DMS53 treated with DMSO at 0.1 percent for 48 hours (cell line): ENCODE measurements at regions not wholly inside any gene's neighbourhood (a gene's known extent, or its start where the extent isn't known, plus 50 kb on each side); places are given as distances from the start of the nearest gene placed in this dataset.

Experiments used
- DNase-seq: peaks from one replicate; lab custom pipeline; 2025; ENCODE audit not compliant: unreplicated experiment; lab: John Stamatoyannopoulos, UW

DNA sequence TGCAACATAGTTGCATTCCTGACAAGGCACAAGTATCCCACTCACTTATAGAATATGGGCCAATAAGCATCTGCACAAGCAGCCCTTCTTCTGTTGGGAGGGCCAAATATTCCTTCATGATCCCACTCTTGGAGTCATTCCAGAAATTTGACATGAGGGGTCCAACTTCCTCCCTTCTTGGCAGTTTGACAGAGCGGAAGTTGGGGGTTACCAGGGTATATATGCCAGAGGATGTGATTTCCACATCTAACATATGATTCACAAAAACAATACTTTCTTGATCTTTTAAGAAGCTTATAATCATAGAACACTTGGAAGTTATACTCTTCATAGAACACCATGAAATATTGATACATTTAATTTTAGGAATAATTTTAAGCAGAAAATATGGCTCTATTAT is 100.9 kb upstream of the CRBN start:
- no peak for DNase-seq

DNA sequence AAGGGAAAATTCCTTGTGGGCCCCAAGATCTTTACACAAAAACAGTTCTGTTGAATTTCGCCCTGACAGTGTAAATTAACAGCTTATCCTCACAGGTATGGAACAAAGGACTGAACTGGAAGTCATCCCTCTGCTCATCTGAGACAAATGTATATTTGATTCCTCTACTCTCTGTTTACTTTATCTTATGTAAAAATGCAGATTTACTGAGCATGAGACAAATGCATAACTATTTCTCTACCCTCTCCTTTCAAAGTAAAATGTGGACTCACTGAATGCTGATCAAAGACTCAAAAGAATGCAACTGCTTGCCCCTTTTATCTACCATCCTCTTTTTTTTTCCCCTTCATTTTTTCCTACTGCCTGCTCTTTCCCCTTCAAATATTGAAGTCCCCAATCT is 98.6 kb upstream of the CRBN start:
- no peak for DNase-seq

DNA sequence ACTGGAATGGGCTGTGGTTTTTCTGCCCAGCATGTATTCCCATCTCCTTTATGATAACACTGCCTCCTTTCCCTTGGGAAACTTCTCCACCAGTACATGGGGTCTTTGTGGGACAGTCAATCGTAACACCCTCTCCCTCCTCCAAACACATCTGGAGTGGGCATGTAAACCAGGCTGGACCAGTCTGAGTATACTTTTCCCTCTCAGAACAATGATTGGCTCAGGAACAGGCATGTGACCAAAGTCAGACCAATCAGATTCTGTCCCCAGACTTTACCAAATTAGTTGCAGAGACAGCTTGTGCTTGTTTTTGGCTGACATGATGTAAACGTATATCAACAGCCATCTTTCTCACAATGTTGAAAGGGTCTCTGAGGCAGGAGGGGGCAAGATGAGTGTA is 97.1 kb upstream of the CRBN start:
- DNase-seq = no peak

DNA sequence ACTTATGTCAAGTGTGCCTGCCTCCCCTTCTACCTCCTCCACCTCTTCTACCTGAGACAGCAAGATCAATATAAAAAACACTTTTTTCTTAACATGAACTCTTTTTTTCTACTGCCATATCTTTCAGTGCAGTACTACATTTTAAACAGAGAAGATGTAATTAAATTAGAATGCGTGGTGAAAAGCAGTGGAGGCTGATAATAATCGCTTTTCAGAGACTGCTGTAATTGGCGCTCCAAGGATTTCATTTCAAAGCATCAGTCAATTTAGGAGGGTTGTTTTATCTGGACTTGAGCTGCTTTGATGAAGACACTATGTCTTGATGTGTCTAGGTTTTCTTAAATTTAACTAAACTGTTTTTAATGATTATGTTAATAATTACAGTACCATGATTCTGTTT is 85.3 kb upstream of the CRBN start:
- no peak for DNase-seq

DNA sequence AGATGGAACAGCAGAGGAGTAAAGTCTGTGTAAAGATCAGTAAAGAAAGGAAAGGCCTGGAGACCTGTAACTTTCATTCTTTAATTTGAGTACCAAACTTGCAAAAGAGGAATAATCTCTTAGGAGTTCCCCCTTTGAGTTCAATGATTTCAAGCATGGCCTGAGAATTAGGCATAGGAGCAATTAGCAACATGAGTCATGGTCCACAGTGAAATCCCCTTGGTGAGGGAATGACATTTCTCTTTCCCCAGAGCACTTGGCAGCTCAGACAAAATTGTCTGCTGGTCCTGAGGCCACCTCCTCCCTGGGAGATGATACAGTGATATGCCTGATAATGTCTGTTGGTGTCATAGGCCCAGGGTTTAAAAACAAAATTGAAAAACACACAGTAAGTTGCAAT is 81.4 kb upstream of the CRBN start:
- no peak for DNase-seq

DNA sequence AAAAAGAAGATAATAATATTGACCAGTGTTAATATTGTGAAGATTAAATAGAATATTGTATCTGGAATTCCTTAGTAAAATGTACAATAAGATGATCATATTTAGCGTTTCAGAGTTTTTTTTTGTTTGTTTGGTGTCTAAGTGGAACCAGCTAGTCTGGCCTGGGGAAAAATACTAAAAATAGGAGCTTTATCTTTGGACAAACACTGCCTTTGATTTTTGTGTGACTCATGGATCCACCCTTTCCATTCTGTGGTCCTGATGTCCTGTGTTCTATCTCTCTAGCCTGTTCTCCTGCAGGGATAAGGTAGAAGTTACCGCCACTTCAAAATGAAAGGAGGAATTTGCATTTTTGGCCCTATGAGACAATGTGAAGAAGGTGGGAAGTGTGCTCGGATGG is 79.7 kb upstream of the CRBN start:
- DNase-seq = no peak

DNA sequence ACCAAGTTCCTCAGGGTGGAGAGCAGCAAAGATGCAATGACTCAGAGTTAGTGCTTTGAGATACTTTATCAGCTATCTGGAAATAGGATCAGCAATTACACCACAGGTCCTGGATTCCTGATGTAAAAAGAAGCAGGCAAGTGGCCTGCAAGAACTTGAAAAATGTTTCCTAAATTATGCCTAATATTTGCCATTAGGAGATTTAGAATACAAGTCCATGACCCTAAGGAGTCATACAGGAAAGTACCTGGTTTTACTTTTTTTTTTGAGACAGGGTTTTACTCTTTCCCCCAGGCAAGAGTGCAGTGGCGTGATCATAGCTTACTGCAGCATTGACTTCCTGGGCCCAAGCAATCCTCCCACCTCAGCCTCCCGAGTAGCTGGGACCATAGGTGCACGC is 78.8 kb upstream of the CRBN start:
- no peak for DNase-seq

DNA sequence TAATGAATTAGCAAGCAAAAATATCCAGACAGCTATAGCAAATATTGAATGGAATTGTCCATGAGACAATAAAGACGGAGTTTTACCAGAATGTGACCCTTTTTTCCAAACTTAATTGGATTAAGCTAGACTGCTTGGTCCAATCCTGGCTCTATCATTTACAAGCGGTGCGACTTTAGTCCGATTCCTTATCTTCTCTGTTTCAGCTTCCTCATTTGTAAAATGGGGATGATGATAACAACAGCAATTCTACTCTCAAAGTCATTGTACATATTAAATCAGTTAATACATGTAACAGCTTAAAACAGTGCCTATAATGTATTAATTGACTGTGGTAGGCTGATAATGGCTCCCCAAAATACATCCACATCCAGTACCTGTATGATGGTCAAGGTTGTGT is 62.1 kb upstream of the CRBN start:
- DNase-seq = no peak

DNA sequence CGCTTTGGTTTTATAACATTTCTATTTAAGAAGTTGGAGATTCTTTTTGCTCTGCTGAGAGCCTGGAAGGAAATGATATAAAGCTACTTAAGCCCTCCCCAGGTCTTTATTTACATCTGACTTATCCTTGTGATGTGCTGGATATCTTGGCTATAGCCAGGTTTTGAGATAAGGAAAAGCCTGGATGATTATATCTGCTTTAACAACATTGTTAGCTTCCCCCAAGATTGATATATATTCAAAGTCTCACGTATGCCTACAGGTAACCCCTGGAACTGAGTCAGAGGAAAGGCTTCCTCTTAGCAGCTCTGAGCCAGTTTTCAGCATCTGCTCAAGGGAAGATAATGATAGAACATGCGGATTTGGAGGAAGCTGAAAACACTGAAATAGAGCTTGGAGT is 61.5 kb upstream of the CRBN start:
- no peak for DNase-seq

DNA sequence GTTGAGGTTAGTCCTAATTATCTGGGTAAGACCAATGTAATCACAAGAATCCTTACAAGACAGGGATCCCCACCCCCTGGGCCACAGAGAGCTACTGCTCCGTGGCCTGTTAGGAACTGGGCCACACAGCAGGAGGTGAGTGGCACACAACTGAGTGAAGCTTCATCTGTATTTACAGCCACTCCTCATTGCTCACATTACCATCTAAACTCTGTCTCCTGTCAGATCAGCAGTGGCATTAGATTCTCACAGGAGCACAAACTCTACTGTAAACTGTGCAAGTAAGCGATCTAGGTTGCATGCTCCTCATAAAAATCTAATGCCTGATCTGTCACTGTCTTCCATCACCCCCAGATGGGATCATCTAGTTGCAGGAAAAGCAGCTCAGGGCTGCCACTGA is 58.5 kb upstream of the CRBN start:
- DNase-seq = no peak

DNA sequence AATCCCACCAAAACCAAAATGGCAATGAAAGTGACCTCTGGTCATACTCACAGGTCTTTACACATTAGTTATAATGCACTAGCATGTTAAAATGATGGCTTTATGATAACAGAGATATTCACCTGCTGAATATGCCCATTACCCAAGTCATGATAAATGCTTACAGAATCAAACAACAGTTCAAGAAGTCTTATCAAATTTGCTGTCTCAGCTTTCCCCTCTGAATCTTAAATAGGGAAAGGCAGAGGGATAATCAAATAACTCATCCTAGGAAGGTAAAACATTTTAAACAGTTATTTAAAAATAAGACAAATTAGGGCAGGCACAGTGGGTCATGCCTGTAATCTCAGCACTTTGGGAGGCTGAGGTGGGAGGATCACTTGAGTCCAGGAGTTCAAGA is 52.8 kb upstream of the CRBN start:
- no peak for DNase-seq
